ENCODE measurements at regions not wholly inside any gene's neighbourhood (a gene's known extent, or its start where the extent isn't known, plus 50 kb on each side); places are given as distances from the start of the nearest gene placed in this dataset.

DNA sequence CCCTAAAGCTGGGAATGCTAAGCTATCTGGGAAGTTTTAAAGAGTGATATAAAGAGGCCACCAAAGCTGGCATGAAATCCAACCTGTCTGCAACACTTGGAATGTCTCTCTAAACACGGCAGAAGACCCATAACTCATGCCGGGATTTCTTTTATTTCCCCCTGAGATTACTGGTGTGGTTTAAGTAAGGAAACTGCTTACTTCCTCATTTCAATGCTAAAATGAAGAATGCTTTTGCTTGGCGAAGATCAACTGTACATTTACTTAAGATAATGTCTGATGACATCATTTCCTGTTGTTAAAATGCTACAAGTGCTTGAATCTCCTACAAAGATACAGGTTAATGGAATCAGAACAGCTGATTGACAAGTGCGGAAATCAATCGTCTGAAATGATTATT is 353.8 kb upstream of the SALL3 start:
- DNase-seq, result no peak

DNA sequence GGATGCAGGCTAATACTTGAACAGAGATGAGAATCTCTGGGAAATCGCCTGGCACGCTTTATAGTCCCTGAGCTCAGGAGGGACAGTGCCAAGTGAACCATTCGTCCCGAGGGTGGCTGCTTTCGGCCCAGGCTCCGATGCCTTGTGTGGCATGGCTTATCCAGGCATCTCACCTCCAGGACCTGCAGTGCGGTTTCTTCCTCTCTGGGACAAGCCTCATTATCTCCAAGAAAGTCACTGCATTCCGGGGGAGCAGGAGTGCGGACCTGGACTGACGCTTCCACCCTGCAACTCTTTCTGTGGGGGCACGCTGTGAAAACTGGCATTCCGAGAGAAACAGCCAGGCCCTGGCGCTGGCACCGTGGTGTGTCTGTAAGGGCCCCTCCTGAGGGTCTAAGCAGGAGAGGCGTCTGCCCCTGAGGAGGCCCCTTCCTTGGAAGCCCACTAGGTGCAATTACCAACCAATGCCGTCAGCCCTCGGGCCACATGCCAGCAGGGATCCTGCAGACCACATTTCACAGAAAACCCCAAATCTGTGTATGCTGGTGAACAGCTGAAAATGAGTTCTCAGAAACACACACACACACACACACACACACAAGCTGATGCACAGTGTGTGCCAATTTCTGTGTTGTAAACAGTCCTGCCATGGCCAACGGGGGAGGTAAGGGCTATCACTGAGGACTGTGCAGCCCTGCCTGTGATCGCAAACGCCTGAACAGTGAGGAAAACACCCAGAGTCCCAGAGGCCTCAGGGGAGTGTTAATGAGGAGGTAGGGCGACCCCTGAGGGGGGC is 351.9 kb upstream of the SALL3 start:
- no peak for DNase-seq

GRCh38 chr18:78629426-78629825 is 350.2 kb upstream of the SALL3 start:
- DNase-seq, result no peak

- DNase-seq, result no peak
These were observed 349.3 kb upstream of the SALL3 start for GRCh38 chr18:78630356-78630755.

DNA sequence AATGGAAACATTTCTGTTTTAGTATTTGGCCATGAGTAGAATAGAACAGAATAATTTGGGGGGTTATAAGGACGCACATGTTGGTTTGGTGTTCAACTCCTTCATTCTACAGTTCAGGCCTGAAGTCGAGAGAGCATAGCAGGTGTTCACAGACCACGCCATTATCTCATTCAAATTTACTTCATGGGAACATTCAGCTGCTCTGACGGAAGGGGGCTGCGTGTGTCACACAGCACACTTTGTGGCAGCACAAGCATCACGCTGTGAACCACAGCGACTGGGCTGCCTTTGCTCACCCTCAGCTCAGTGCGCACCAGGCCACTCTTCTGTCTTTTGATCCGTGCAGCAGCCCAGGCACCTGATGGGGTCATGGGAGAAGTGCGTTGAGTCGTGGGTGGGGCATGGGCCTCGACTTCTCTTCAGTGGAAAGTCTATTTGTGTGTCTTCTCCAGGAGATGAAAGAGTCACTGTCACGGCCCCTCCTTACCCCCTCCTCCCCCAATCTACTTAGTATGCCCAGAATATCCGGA is 348.6 kb upstream of the SALL3 start:
- DNase-seq, result no peak

DNA sequence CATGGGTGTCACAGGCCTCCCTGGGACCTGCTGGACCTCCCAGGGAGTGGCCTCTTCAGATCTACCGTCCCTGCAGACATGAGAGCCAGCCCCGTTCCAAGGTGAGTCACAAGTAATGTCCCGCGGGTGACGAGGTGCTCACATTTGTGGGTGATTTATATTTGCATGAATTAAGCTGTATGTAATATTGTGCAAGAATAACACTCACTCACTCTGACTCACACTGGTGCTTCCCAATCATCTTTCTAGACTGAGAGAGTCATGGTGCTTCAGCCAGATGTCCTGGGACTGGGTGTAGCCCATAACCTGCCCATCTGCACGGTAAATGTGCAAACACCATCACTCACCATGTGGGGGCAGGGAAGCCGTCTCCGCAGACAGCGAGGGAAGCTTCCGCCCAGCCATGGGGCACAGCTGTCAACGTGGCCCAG is 347.5 kb upstream of the SALL3 start:
- no peak for DNase-seq

DNA sequence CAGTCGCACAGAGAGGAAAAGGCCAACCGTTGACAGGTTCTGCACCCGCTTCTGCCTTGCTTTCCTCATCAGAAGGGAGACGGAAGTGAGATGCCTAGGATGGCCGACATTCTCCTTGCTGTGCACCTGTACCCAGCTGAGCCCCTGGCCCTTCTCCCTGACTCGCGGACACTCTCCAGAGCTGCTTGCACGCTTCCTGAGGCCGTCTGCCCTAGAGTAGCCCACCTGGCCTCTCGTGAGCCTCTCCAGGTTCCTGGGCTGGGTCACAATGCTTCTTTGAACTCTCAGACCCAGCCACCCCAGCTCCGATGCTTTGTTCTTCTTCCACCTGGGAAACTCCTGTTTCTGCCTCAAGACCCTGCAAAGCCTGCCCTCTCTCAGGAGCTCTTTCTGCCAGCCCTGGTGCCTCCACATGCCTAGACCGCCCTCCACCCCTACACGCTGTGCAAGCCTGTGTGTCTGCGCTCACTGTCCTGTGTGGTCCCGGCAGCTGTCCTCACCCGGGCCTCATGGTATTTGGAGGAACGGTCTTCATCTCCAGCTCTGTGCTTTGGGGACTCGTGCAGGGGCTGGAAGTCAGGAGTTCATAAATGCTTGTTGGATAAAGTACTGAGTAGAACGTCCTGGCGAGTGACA is 345.4 kb upstream of the SALL3 start:
- DNase-seq, result no peak

DNA sequence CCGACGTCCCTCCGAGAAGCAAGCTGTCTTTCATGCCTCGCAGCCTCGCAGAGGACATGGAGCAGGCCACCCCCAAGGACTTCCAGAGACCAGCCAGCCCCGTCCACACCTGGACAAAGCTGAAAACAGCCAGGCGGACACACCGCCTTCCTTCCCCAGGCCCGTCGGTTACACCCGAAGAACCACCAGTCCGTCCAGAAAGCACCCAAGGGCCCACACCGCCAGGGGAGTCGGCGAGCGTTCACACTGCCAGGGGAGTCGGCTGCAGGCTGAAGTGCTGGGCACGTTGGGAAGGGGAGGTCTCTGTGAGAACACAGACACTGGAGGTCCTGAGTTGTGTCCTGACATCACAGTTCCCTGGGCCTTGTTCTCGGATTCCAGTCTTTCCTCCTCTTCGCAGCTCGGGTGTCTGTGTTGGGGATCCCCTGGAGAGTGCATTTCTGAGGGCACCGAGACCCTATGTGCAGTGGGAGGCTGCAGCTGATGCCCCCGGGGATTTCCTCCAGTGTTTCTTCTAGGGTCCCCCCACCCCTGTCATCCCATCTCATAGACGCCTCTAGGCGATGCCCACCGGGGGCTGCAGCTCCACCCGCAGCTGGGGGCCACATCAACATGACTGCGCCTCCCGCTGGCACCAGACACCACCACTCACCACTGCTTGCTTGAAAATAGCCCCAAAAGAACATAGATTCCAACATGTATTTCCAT is 344.4 kb upstream of the SALL3 start:
- DNase-seq, result no peak

- no peak for DNase-seq
These were observed 343.4 kb upstream of the SALL3 start for GRCh38 chr18:78636260-78636659.

DNA sequence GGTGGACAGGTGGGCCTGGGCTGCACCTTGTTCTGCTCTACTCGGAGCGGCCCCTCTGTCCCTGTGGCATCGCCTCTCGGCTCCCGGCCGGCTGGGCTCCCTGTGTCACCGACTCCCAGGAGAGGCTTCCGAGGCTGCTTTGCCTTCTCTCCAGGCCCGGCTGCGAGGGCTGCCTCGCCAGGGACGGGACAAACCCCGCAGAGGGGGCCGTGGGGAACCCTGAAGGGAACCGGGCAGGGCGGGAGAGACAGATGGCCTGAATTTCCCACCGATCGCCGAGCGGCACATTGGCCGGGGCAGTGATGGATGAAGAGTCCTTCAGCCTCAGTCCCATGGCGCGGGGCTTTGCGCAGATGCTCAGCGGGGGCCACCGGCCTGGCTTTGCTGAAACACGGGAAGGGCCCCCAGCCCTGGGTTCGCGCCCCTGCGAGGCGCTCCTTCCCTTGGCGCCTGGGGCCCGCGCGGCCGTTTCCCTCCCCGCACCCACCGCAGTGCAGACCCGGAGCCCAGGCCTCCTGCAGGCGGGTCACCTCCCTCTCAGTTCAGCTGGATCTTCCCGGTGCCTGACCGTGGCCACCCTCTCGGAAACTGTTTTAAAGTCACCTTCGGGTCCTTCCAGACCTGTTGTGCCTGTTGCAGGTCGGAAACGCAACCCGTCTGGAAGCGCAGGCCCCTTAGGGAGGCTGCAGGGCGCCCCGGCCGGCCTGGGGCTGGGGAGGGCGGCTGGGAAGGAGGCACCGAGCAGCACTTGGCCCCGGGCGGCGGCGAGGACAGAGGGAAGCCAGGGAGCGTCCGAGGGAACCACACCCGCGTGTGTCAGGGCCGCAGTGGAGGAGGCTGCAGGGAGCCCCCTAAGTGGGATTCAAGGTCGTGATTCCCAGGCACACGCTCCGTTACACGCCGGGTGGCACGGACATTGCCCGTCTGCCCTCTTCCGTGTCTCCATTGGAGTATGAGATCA is 341.9 kb upstream of the SALL3 start:
- no peak for DNase-seq

DNA sequence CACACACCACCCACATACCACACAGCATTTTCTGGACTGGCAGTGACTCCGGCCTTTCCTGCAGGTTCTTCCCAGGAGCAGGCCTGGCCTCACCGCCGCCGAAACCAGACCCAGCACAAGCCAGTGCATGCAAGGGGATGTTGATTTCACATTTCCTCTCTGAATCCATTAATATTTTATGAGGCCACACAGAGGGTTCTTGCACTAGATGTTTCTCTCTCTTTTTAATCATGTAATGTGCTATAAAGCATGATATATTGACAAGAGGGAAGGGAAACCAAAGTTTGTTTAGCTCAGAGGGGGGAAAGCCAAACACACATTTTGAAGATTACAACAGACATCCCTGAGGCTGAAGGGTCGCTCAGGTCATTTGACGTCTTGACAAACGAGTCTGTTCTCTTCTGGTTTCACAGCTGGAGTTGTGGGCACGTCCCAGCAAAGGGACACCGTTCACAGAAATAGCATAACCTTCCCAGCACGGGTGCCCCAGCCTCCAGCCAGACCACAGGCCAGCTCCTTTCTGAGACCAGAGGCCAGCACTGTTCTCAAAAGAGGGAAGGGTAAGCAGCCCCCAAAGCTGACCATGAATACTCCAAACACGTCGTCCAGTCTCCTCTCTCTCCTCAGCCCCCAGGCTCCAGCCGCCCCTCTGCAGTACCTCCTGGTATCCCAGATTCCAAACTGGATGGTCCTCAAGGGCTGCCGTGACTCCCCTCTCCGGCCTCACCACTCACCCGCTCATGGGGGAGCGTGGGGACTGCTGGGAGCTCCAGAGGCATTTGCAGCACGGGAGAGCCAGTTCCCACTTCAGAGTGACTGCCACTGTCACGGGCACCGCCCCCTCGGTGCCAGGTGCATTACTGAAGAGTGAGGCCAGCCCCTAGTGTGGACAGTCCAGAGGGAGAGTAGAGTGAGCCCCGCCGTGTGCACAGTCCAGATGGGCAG is 340.3 kb upstream of the SALL3 start:
- no peak for DNase-seq

DNA sequence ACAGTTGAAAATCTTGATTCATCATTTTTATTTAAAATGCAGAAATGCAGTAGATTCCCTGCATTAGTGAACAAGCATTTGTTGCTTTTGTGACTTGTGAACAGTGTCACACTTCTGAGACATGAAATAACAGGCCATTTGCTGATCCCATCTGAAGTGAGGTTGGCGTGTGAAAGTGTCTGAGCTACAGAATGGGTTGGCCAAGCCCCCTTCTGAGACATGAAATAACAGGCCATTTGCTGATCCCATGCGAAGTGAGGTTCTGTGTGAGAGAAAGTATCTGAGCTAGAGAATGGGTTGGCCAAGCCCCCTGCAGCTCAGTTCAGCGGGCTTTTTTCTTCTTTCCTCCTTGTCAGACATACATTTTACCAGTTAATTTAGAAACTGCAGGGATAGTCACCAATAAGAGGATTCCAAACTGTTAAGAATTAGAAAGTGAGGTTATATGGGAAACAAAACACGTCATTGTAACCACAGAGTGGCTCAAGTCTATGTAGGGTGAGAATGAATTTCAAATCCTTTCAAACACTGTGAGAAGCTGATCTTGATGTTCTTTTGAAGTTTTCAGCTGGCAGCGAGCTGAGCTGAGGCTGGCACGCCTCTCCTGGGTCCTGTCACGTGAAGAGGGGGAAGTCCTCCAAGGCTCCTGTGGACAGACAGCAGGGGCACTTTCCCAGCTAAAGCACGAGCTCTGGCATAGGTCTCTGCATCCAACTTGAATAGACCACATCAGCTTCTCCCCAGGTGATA is 339.2 kb upstream of the SALL3 start:
- no peak for DNase-seq

GRCh38 chr18:78641689-78642231 is 337.9 kb upstream of the SALL3 start:
- no peak for DNase-seq

DNA sequence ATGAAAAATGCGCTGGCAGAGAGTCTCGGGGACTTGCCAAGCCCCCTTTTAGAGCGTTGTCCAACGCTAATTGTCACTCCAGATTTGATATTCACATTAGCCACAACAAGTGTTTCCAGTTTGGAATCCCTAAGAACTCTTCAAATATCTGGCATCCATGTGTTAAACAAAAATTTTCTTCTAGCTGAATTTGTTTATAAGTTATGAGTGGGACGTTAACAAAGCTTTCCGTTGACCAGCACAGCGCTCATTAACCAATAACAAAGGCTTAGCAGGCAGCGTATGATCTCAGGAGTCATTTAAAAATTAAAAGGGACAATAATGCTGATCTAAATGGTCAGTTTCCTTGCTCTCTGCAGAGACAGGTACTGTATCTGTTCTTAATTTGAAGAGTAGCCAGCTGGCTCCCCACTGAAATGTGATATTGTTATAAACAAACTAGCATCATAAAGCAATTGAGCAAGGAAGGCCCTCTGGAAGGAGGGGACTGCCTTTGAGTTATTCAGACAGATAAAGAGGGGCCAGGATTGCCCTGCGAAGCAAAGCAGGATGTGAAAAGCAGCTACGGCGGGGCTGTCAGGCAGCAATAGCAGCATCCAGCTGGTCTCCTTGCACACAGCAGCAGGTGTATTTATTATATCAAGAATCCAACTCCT is 337.2 kb upstream of the SALL3 start:
- no peak for DNase-seq

DNA sequence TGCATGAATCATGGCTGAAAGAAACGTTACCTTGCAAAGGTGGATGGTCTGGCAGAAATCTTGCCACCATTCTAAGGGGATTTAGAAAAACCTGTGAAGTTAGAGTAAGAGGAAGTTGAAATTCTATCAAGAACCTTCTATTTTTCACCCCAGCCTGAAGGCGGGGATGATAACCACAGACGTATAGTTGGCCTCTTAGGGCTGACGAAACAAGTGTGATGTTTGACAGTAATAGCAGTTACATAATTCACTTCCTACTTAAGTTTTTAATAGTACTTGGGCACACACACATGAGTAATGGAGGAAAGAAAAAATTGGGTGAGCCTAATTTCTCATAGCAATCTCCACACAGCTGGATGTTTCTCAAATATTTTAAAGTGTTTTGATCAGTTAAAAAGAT is 336.6 kb upstream of the SALL3 start:
- no peak for DNase-seq

DNA sequence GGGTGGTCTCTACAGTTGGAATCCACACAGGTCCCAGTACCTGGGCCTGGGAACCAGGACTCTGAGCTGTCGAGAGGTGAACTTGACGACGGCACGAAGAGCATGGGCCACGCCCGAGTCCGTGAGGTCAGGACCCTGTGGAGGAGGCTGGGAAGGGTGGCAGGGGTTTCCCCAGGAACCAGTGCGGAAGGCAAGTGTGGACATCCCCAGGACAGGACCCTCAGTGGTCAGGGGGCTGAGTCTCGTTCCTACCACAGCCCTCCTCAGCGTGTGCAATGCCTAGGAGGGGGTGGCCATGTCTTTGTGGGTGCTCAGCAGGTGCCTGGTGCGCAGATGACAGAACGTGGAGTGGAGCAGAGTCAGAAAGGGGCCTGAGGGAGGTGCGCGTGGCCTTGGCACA is 335.6 kb upstream of the SALL3 start:
- no peak for DNase-seq

DNA sequence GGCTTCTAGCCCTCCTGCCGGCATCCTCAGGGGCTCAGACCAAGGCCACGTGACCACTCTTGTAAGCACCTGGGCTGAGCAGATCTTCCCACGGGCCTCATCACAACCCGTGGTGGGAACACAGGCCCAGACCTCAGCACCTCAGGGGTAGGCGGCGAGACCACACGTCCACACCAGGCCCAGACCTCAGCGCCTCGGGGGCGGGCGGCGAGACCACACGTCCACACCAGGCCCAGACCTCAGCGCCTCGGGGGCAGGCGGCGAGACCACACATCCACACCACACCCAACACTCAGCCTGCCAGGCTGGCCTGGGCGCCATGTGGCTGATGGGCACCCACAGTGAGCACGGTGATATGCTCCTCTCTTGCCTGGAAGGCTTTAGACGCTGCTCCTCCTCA is 334.4 kb upstream of the SALL3 start:
- no peak for DNase-seq

- DNase-seq, result no peak
These were observed 332.6 kb upstream of the SALL3 start for GRCh38 chr18:78647018-78647417.

DNA sequence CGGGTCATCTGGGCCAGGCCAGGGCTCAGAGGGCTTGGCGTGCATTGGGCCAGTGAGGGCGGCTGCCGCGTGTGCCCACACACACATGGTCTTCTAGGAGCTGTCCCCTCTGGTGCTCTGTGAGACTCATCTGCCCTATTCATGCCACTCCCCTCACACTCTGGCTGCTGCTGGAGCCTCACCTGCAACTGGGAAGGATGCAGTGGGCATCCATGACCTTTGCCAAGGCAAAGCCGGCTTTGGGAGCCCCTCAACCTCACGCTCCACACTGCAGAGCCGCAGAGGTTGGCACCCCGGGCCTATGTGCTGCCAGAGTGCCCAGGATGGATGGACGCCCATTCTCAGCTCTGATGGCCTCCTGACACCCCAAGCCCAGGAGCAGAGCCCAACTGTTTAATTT is 330.2 kb upstream of the SALL3 start:
- DNase-seq, result no peak

Measured in renal pelvis (tissue), 1 donor.